Neural cell (in vitro differentiated cells): ENCODE measurements at regions not wholly inside any gene's neighbourhood (a gene's known extent, or its start where the extent isn't known, plus 50 kb on each side); places are given as distances from the start of the nearest gene placed in this dataset.

Experiments used
- EP300 ChIP-seq: fragments of 450-650 bp; conservative IDR thresholded peaks from 2 replicates; pipeline ENCODE4 v1.6.1; 2014; ENCODE audit warnings: antibody characterized with exemption, mild to moderate bottlenecking, moderate library complexity; ENCODE audit not compliant: poor library complexity, severe bottlenecking
- EZH2 ChIP-seq: fragments of 200-600, 300-800 bp; shearing (Covaris generic), sonication (generic); IDR thresholded peaks from 2 replicates; pipeline ENCODE4 v1.6.1; 2014; ENCODE audit warnings: antibody characterized with exemption, low read length, borderline replicate concordance, mild to moderate bottlenecking; ENCODE audit not compliant: insufficient read depth, poor library complexity, severe bottlenecking
- POLR2AphosphoS5 ChIP-seq: IDR thresholded peaks from 2 replicates; pipeline ENCODE4 v1.6.1; 2012
- RAD21 ChIP-seq: fragments of 450-650 bp; conservative IDR thresholded peaks from 2 replicates; pipeline ENCODE4 v1.6.1; 2014; ENCODE audit warnings: antibody characterized with exemption, mild to moderate bottlenecking, moderate library complexity
- TAF1 ChIP-seq: IDR thresholded peaks from 2 replicates; pipeline ENCODE4 v1.6.1; 2012; ENCODE audit warnings: low read depth
- TF ChIP-seq, protein P1 (sequence below): IDR thresholded peaks from 2 replicates; pipeline ENCODE4 v1.6.1; 2012; ENCODE audit warnings: borderline replicate concordance
- TF ChIP-seq, protein P2 (sequence below): fragments of 450-650 bp; IDR thresholded peaks from 2 replicates; pipeline ENCODE4 v1.5.1; 2014; ENCODE audit warnings: antibody characterized with exemption, mild to moderate bottlenecking, moderate library complexity; ENCODE audit not compliant: poor library complexity, severe bottlenecking

DNA sequence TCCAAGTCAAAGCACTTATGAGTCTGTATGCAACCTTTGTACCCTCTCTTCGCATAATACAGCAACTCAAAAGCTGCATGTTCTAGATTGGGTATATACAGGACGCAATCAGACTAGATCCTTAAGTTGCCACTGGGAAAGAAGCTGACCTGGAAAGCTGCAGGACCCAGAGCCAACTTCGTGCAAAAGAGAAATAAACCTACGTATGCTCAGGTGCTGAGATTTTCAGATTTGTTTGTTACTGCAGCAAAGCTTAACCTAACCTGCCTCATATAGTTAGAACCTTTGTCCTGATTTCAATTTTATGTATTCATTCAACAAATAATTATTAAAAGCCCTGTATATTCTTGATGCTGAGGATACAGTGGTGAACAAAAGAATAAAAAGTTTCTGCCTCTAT is 139.7 kb downstream of the SLC30A10 start:
- TF ChIP-seq POLR2AphosphoS5 (no peak), EZH2 (no peak), RAD21 (no peak), EP300 (no peak), TAF1 (no peak)
- TF ChIP-seq, protein P1, sequence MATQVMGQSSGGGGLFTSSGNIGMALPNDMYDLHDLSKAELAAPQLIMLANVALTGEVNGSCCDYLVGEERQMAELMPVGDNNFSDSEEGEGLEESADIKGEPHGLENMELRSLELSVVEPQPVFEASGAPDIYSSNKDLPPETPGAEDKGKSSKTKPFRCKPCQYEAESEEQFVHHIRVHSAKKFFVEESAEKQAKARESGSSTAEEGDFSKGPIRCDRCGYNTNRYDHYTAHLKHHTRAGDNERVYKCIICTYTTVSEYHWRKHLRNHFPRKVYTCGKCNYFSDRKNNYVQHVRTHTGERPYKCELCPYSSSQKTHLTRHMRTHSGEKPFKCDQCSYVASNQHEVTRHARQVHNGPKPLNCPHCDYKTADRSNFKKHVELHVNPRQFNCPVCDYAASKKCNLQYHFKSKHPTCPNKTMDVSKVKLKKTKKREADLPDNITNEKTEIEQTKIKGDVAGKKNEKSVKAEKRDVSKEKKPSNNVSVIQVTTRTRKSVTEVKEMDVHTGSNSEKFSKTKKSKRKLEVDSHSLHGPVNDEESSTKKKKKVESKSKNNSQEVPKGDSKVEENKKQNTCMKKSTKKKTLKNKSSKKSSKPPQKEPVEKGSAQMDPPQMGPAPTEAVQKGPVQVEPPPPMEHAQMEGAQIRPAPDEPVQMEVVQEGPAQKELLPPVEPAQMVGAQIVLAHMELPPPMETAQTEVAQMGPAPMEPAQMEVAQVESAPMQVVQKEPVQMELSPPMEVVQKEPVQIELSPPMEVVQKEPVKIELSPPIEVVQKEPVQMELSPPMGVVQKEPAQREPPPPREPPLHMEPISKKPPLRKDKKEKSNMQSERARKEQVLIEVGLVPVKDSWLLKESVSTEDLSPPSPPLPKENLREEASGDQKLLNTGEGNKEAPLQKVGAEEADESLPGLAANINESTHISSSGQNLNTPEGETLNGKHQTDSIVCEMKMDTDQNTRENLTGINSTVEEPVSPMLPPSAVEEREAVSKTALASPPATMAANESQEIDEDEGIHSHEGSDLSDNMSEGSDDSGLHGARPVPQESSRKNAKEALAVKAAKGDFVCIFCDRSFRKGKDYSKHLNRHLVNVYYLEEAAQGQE = no peak
- TF ChIP-seq, protein P2, sequence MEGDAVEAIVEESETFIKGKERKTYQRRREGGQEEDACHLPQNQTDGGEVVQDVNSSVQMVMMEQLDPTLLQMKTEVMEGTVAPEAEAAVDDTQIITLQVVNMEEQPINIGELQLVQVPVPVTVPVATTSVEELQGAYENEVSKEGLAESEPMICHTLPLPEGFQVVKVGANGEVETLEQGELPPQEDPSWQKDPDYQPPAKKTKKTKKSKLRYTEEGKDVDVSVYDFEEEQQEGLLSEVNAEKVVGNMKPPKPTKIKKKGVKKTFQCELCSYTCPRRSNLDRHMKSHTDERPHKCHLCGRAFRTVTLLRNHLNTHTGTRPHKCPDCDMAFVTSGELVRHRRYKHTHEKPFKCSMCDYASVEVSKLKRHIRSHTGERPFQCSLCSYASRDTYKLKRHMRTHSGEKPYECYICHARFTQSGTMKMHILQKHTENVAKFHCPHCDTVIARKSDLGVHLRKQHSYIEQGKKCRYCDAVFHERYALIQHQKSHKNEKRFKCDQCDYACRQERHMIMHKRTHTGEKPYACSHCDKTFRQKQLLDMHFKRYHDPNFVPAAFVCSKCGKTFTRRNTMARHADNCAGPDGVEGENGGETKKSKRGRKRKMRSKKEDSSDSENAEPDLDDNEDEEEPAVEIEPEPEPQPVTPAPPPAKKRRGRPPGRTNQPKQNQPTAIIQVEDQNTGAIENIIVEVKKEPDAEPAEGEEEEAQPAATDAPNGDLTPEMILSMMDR = no peak
